ENCODE measurements at regions not wholly inside any gene's neighbourhood (a gene's known extent, or its start where the extent isn't known, plus 50 kb on each side); places are given as distances from the start of the nearest gene placed in this dataset.

DNA sequence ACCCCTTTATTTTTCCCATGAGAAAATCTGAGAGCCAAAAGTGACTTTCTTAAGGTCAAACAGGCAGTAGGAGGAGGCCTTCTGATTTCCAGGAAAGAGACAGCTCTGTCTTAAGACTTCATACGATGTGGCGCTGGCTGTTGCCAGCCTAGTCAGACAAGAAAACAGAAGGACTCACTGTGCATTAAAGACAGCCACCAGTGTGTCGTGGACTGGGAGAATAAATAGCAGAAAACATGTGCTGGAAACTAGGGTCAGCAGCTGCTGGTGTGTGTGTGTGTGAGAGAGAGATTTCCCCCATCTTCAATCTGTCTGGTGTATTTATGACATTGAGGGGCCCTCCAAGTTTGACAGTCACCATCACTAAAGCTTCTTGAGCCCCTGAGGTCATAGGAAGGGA is 708.6 kb upstream of the TMEM132C start:
- Histone ChIP-seq H3K9me2 (ENCODE audit: insufficient read depth, low read length) (no peaks in the 10 kb centered on the region), H3K79me2 (replicated peaks; ENCODE audit: insufficient read depth, low read length) (no peaks in the 10 kb centered on the region), H3K27me3 (ENCODE audit: insufficient read depth, low read depth, low read length) (no peaks in the 10 kb centered on the region), H3K9me3 (ENCODE audit: low read length) (no peaks in the 10 kb centered on the region), H4K20me1 (ENCODE audit: insufficient read depth) (no peaks in the 10 kb centered on the region), H3K36me3 (ENCODE audit: insufficient read depth, low read length) (no peaks in the 10 kb centered on the region), H3K4me2 (ENCODE audit: low read length) (no peak overlapping the region), H3K9ac (ENCODE audit: low read length) (no peak overlapping the region), H2AFZ (ENCODE audit: low read depth, low read length) (no peak overlapping the region), H3K27ac (ENCODE audit: low read length) (no peak overlapping the region), H3K4me3 (ENCODE audit: low read length) (no peak overlapping the region), H3F3A (ENCODE audit: insufficient read depth, low read length, poor library complexity, severe bottlenecking) (no peaks in the 10 kb centered on the region)
- no peak for TF ChIP-seq TAF1 (IDR thresholded peaks at IDR 0.05; ENCODE audit: low read depth)
- no peak for TF ChIP-seq POLR2AphosphoS5 (IDR thresholded peaks at IDR 0.05)
- TF ChIP-seq, protein P1, sequence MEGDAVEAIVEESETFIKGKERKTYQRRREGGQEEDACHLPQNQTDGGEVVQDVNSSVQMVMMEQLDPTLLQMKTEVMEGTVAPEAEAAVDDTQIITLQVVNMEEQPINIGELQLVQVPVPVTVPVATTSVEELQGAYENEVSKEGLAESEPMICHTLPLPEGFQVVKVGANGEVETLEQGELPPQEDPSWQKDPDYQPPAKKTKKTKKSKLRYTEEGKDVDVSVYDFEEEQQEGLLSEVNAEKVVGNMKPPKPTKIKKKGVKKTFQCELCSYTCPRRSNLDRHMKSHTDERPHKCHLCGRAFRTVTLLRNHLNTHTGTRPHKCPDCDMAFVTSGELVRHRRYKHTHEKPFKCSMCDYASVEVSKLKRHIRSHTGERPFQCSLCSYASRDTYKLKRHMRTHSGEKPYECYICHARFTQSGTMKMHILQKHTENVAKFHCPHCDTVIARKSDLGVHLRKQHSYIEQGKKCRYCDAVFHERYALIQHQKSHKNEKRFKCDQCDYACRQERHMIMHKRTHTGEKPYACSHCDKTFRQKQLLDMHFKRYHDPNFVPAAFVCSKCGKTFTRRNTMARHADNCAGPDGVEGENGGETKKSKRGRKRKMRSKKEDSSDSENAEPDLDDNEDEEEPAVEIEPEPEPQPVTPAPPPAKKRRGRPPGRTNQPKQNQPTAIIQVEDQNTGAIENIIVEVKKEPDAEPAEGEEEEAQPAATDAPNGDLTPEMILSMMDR (IDR thresholded peaks at IDR 0.05; ENCODE audit: poor library complexity, severe bottlenecking), result no peak
- TF ChIP-seq MXI1 (conservative IDR thresholded peaks at IDR 0.05; ENCODE audit: poor library complexity, severe bottlenecking), result no peak

DNA sequence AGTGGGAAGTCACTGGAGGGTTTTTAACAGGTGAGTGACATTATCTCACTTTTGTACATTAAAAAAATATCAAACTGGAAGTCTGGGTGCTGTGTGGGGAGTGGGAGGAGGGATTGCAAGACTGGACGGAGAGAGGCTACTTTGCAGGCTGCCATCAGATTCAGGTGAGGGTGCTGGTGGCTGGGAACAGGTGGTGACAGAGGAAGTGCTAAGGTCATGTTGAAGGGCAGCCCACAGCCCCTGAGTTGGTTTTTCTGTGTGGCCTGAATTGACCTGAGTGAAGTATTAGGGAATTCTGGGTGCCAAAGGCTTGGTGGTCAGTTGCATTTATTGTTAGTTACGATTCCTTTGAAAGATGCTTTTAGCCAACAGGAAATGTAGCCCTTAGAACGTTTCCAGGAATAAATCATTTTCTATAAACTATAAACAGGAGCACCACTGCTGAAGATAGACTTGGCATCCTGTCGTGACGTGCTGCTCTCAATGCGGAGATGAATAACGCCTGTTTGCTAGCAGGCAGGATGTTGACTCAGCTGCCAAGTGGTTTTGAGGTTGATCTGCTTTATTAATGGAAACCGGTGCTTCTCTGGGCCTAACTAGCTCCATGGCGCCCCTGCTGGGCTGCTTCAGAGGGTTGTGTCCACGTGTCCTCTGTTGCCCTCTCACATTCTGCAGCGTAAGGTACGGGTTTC is 707.5 kb upstream of the TMEM132C start:
- no peak overlapping the region for H3K4me3 ChIP-seq (ENCODE audit: low read length)
- H3K27me3 ChIP-seq (ENCODE audit: insufficient read depth, low read depth, low read length), result no peaks in the 10 kb centered on the region
- H3K36me3 ChIP-seq (ENCODE audit: insufficient read depth, low read length), result no peaks in the 10 kb centered on the region
- no peak overlapping the region for H3K9ac ChIP-seq (ENCODE audit: low read length)
- H3K9me3 ChIP-seq (ENCODE audit: low read length), result no peaks in the 10 kb centered on the region
- H3K4me2 ChIP-seq (ENCODE audit: low read length), result no peak overlapping the region
- H3K27ac ChIP-seq (ENCODE audit: low read length), result no peak overlapping the region
- no peaks in the 10 kb centered on the region for H3K9me2 ChIP-seq (ENCODE audit: insufficient read depth, low read length)
- H2AFZ ChIP-seq (ENCODE audit: low read depth, low read length), result no peak overlapping the region
- no peaks in the 10 kb centered on the region for H3F3A ChIP-seq (ENCODE audit: insufficient read depth, low read length, poor library complexity, severe bottlenecking)
- no peaks in the 10 kb centered on the region for H3K79me2 ChIP-seq (replicated peaks; ENCODE audit: insufficient read depth, low read length)
- no peak for TF ChIP-seq TAF1 (IDR thresholded peaks at IDR 0.05; ENCODE audit: low read depth)
- TF ChIP-seq, protein P2, sequence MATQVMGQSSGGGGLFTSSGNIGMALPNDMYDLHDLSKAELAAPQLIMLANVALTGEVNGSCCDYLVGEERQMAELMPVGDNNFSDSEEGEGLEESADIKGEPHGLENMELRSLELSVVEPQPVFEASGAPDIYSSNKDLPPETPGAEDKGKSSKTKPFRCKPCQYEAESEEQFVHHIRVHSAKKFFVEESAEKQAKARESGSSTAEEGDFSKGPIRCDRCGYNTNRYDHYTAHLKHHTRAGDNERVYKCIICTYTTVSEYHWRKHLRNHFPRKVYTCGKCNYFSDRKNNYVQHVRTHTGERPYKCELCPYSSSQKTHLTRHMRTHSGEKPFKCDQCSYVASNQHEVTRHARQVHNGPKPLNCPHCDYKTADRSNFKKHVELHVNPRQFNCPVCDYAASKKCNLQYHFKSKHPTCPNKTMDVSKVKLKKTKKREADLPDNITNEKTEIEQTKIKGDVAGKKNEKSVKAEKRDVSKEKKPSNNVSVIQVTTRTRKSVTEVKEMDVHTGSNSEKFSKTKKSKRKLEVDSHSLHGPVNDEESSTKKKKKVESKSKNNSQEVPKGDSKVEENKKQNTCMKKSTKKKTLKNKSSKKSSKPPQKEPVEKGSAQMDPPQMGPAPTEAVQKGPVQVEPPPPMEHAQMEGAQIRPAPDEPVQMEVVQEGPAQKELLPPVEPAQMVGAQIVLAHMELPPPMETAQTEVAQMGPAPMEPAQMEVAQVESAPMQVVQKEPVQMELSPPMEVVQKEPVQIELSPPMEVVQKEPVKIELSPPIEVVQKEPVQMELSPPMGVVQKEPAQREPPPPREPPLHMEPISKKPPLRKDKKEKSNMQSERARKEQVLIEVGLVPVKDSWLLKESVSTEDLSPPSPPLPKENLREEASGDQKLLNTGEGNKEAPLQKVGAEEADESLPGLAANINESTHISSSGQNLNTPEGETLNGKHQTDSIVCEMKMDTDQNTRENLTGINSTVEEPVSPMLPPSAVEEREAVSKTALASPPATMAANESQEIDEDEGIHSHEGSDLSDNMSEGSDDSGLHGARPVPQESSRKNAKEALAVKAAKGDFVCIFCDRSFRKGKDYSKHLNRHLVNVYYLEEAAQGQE (IDR thresholded peaks at IDR 0.05; ENCODE audit: borderline replicate concordance), result no peak
- TF ChIP-seq EZH2 (IDR thresholded peaks at IDR 0.05; ENCODE audit: borderline replicate concordance, insufficient read depth, low read length, poor library complexity, severe bottlenecking), result no peak
- TF ChIP-seq MXI1 (conservative IDR thresholded peaks at IDR 0.05; ENCODE audit: poor library complexity, severe bottlenecking), result no peak
- no peak for TF ChIP-seq RAD21 (conservative IDR thresholded peaks at IDR 0.05)
- peak; percentile 11 for TF ChIP-seq POLR2AphosphoS5 (IDR thresholded peaks at IDR 0.05)
- TF ChIP-seq, protein P1 (IDR thresholded peaks at IDR 0.05; ENCODE audit: poor library complexity, severe bottlenecking), result peak; percentile 32
- TF ChIP-seq EP300 (conservative IDR thresholded peaks at IDR 0.05; ENCODE audit: poor library complexity, severe bottlenecking), result no peak
- TF ChIP-seq SMC3 (conservative IDR thresholded peaks at IDR 0.05; ENCODE audit: poor library complexity), result no peak
- H4K20me1 ChIP-seq (ENCODE audit: insufficient read depth), result no peaks in the 10 kb centered on the region
